Neural cell (in vitro differentiated cells): ENCODE measurements at regions not wholly inside any gene's neighbourhood (a gene's known extent, or its start where the extent isn't known, plus 50 kb on each side); places are given as distances from the start of the nearest gene placed in this dataset.

Experiments used
- H2AFZ ChIP-seq: fragments of 200-600, 300-800 bp; sonication (generic), shearing (Covaris generic); 2 replicates; pipeline ENCODE4 v1.6.0; 2014; ENCODE audit warnings: low read depth, mild to moderate bottlenecking, antibody characterized with exemption, low read length, moderate library complexity
- H3F3A ChIP-seq: fragments of 200-600 bp; shearing (Covaris generic); 2 replicates; pipeline ENCODE4 v1.6.1; 2016; ENCODE audit warnings: mild to moderate bottlenecking, moderate library complexity, mixed read lengths, antibody characterized with exemption, low read length; ENCODE audit not compliant: insufficient read depth, poor library complexity, severe bottlenecking
- H3K27ac ChIP-seq: fragments of 200-600, 300-800 bp; sonication (generic), shearing (Covaris generic); 2 replicates; pipeline ENCODE4 v1.5.1; 2014; ENCODE audit warnings: mild to moderate bottlenecking, low read length, moderate library complexity
- H3K27me3 ChIP-seq: fragments of 300-800, 200-600 bp; sonication (generic), shearing (Covaris generic); 2 replicates; pipeline ENCODE4 v1.6.0; 2014; ENCODE audit warnings: mild to moderate bottlenecking, low read depth, low read length, moderate library complexity; ENCODE audit not compliant: insufficient read depth
- H3K36me3 ChIP-seq: fragments of 300-800, 200-600 bp; sonication (generic), shearing (Covaris generic); 2 replicates; pipeline ENCODE4 v1.5.1; 2014; ENCODE audit warnings: mild to moderate bottlenecking, antibody characterized with exemption, low read length, moderate library complexity; ENCODE audit not compliant: insufficient read depth
- H3K4me2 ChIP-seq: fragments of 300-800, 200-600 bp; sonication (generic), shearing (Covaris generic); 2 replicates; pipeline ENCODE4 v1.6.0; 2014; ENCODE audit warnings: mild to moderate bottlenecking, low read length
- H3K4me3 ChIP-seq: fragments of 300-800, 200-600 bp; sonication (generic), shearing (Covaris generic); 2 replicates; pipeline ENCODE4 v1.5.1; 2014; ENCODE audit warnings: mild to moderate bottlenecking, low read length, moderate library complexity
- H3K79me2 ChIP-seq: fragments of 200-600 bp; shearing (Covaris generic); replicated peaks from 2 replicates; pipeline ENCODE4 v1.6.0; 2014; ENCODE audit warnings: mild to moderate bottlenecking, low read length, moderate library complexity; ENCODE audit not compliant: insufficient read depth
- H3K9ac ChIP-seq: fragments of 300-800, 200-600 bp; sonication (generic), shearing (Covaris generic); 2 replicates; pipeline ENCODE4 v1.6.1; 2016; ENCODE audit warnings: mild to moderate bottlenecking, low read length, mixed read lengths
- H3K9me2 ChIP-seq: fragments of 200-600 bp; shearing (Covaris generic); 2 replicates; pipeline ENCODE4 v1.6.1; 2016; ENCODE audit warnings: mild to moderate bottlenecking, low read length, mixed read lengths; ENCODE audit not compliant: insufficient read depth
- H3K9me3 ChIP-seq: fragments of 200-600, 300-800 bp; sonication (generic), shearing (Covaris generic); 2 replicates; pipeline ENCODE4 v1.6.1; 2016; ENCODE audit warnings: mild to moderate bottlenecking, mixed run types, low read length, moderate library complexity, mixed read lengths
- H4K20me1 ChIP-seq: fragments of 200-600 bp; shearing (Covaris generic); 2 replicates; pipeline ENCODE4 v1.6.1; 2016; ENCODE audit warnings: mild to moderate bottlenecking, mixed run types; ENCODE audit not compliant: insufficient read depth
- CTCF ChIP-seq: fragments of 450-650 bp; IDR thresholded peaks from 2 replicates; pipeline ENCODE4 v1.5.1; 2014; ENCODE audit warnings: antibody characterized with exemption, mild to moderate bottlenecking, moderate library complexity; ENCODE audit not compliant: poor library complexity, severe bottlenecking
- EP300 ChIP-seq: fragments of 450-650 bp; conservative IDR thresholded peaks from 2 replicates; pipeline ENCODE4 v1.6.1; 2014; ENCODE audit warnings: antibody characterized with exemption, mild to moderate bottlenecking, moderate library complexity; ENCODE audit not compliant: poor library complexity, severe bottlenecking
- EZH2 ChIP-seq: fragments of 200-600, 300-800 bp; shearing (Covaris generic), sonication (generic); IDR thresholded peaks from 2 replicates; pipeline ENCODE4 v1.6.1; 2014; ENCODE audit warnings: antibody characterized with exemption, low read length, borderline replicate concordance, mild to moderate bottlenecking; ENCODE audit not compliant: insufficient read depth, poor library complexity, severe bottlenecking
- MXI1 ChIP-seq: fragments of 450-650 bp; conservative IDR thresholded peaks from 2 replicates; pipeline ENCODE4 v1.6.1; 2014; ENCODE audit warnings: antibody characterized with exemption, mild to moderate bottlenecking; ENCODE audit not compliant: poor library complexity, severe bottlenecking
- POLR2AphosphoS5 ChIP-seq: IDR thresholded peaks from 2 replicates; pipeline ENCODE4 v1.6.1; 2012
- RAD21 ChIP-seq: fragments of 450-650 bp; conservative IDR thresholded peaks from 2 replicates; pipeline ENCODE4 v1.6.1; 2014; ENCODE audit warnings: antibody characterized with exemption, mild to moderate bottlenecking, moderate library complexity
- REST ChIP-seq: IDR thresholded peaks from 2 replicates; pipeline ENCODE4 v1.6.1; 2012; ENCODE audit warnings: borderline replicate concordance
- SMC3 ChIP-seq: fragments of 450-650 bp; conservative IDR thresholded peaks from 2 replicates; pipeline ENCODE4 v1.6.1; 2014; ENCODE audit warnings: antibody characterized with exemption, mild to moderate bottlenecking, moderate library complexity; ENCODE audit not compliant: poor library complexity
- TAF1 ChIP-seq: IDR thresholded peaks from 2 replicates; pipeline ENCODE4 v1.6.1; 2012; ENCODE audit warnings: low read depth

GRCh38 chr3:127053450-127053849 lies 70.5 kb downstream of the PLXNA1 start:
- H3K36me3 ChIP-seq, result no peaks in the 10 kb centered on the region
- H3K9me3 ChIP-seq, result no peaks in the 10 kb centered on the region
- H3K27me3 ChIP-seq, result no peaks in the 10 kb centered on the region
- no peaks in the 10 kb centered on the region for H3F3A ChIP-seq
- H2AFZ ChIP-seq, result no peak overlapping the region
- H3K9me2 ChIP-seq, result no peaks in the 10 kb centered on the region
- no peak overlapping the region for H3K4me2 ChIP-seq
- no peaks in the 10 kb centered on the region for H4K20me1 ChIP-seq
- no peak overlapping the region for H3K4me3 ChIP-seq
- H3K9ac ChIP-seq, result no peak overlapping the region
- H3K27ac ChIP-seq, result no peak overlapping the region
- no peaks in the 10 kb centered on the region for H3K79me2 ChIP-seq
- TF ChIP-seq SMC3 (no peak), EP300 (no peak), CTCF (no peak), TAF1 (no peak), POLR2AphosphoS5 (no peak), MXI1 (no peak), EZH2 (no peak), RAD21 (no peak), REST (no peak)

GRCh38 chr3:127053979-127054378 lies 71.1 kb downstream of the PLXNA1 start:
- Histone ChIP-seq H4K20me1 (no peaks in the 10 kb centered on the region), H3K9ac (no peak overlapping the region), H2AFZ (no peak overlapping the region), H3K36me3 (no peaks in the 10 kb centered on the region), H3K27me3 (no peaks in the 10 kb centered on the region), H3K27ac (no peak overlapping the region), H3K9me2 (no peaks in the 10 kb centered on the region), H3K9me3 (no peaks in the 10 kb centered on the region), H3K79me2 (no peaks in the 10 kb centered on the region), H3K4me3 (no peak overlapping the region), H3K4me2 (no peak overlapping the region), H3F3A (no peaks in the 10 kb centered on the region)
- TF ChIP-seq MXI1, result no peak
- no peak for TF ChIP-seq EP300
- no peak for TF ChIP-seq EZH2
- TF ChIP-seq RAD21, result no peak
- TF ChIP-seq REST, result no peak
- no peak for TF ChIP-seq TAF1
- no peak for TF ChIP-seq SMC3
- TF ChIP-seq CTCF, result no peak
- TF ChIP-seq POLR2AphosphoS5, result no peak
